Hepatocyte (in vitro differentiated cells): ENCODE measurements at regions not wholly inside any gene's neighbourhood (a gene's known extent, or its start where the extent isn't known, plus 50 kb on each side); places are given as distances from the start of the nearest gene placed in this dataset.

Experiments
- CTCF ChIP-seq: fragments of 200-600 bp; sonication (generic); IDR thresholded peaks from 2 replicates; pipeline ENCODE4 v1.5.1; 2016; ENCODE audit warnings: antibody characterized with exemption, mild to moderate bottlenecking; ENCODE audit not compliant: poor library complexity
- EZH2 ChIP-seq: fragments of 200-600 bp; sonication (generic); IDR thresholded peaks from 2 replicates; pipeline ENCODE4 v1.6.1; 2016; ENCODE audit warnings: antibody characterized with exemption, mild to moderate bottlenecking, borderline replicate concordance

GRCh38 chr18:77397617-77398016 is 148.0 kb downstream of the GALR1 start:
- no peak for TF ChIP-seq CTCF
- TF ChIP-seq EZH2, result no peak
